ENCODE measurements at regions not wholly inside any gene's neighbourhood (a gene's known extent, or its start where the extent isn't known, plus 50 kb on each side); places are given as distances from the start of the nearest gene placed in this dataset.

GRCh38 chr2:145020139-145020538 lies 500.2 kb upstream of the ZEB2 start:
- no peak for DNase-seq
- Histone ChIP-seq H3K27ac (ENCODE audit: low read length) (no peak overlapping the region), H3K9me3 (replicated peaks; ENCODE audit: control insufficient read depth, low read depth, low read length) (no peaks in the 10 kb centered on the region), H3K36me3 (ENCODE audit: control insufficient read depth, insufficient read depth, low read length) (no peaks in the 10 kb centered on the region), H3K4me3 (ENCODE audit: low read length) (no peak overlapping the region), H3K4me1 (ENCODE audit: control insufficient read depth, insufficient read depth, low read length) (no peaks in the 10 kb centered on the region), H3K27me3 (ENCODE audit: control insufficient read depth, insufficient read depth, low read length) (no peaks in the 10 kb centered on the region)
- no CpG with 5 or more reads among the region's 2 CpGs for WGBS (ENCODE audit: insufficient coverage)

- no peaks in the 10 kb centered on the region for H3K27me3 ChIP-seq (ENCODE audit: control insufficient read depth, insufficient read depth, low read length)
- 29% methylated on average over 1 of the region's 5 CpGs for WGBS (ENCODE audit: insufficient coverage)
- no peaks in the 10 kb centered on the region for H3K4me1 ChIP-seq (ENCODE audit: control insufficient read depth, insufficient read depth, low read length)
- no peaks in the 10 kb centered on the region for H3K36me3 ChIP-seq (ENCODE audit: control insufficient read depth, insufficient read depth, low read length)
- no peak for DNase-seq
- H3K9me3 ChIP-seq (replicated peaks; ENCODE audit: control insufficient read depth, low read depth, low read length): no peaks in the 10 kb centered on the region
- H3K4me3 ChIP-seq (ENCODE audit: low read length): no peak overlapping the region
- H3K27ac ChIP-seq (ENCODE audit: low read length): no peak overlapping the region
Observed at GRCh38 chr2:145018502-145018901, 498.6 kb upstream of the ZEB2 start.

GRCh38 chr2:145017149-145017548 lies 497.2 kb upstream of the ZEB2 start:
- Histone ChIP-seq H3K27ac (ENCODE audit: low read length) (no peak overlapping the region), H3K4me3 (ENCODE audit: low read length) (no peak overlapping the region), H3K27me3 (ENCODE audit: control insufficient read depth, insufficient read depth, low read length) (no peaks in the 10 kb centered on the region), H3K4me1 (ENCODE audit: control insufficient read depth, insufficient read depth, low read length) (no peaks in the 10 kb centered on the region), H3K36me3 (ENCODE audit: control insufficient read depth, insufficient read depth, low read length) (no peaks in the 10 kb centered on the region), H3K9me3 (replicated peaks; ENCODE audit: control insufficient read depth, low read depth, low read length) (no peaks in the 10 kb centered on the region)
- DNase-seq: no peak
- no CpG with 5 or more reads among the region's 1 CpG for WGBS (ENCODE audit: insufficient coverage)

- no peak for DNase-seq
- Histone ChIP-seq H3K36me3 (ENCODE audit: control insufficient read depth, insufficient read depth, low read length) (no peaks in the 10 kb centered on the region), H3K9me3 (replicated peaks; ENCODE audit: control insufficient read depth, low read depth, low read length) (no peaks in the 10 kb centered on the region), H3K27me3 (ENCODE audit: control insufficient read depth, insufficient read depth, low read length) (no peaks in the 10 kb centered on the region), H3K4me3 (ENCODE audit: low read length) (no peak overlapping the region), H3K27ac (ENCODE audit: low read length) (no peak overlapping the region), H3K4me1 (ENCODE audit: control insufficient read depth, insufficient read depth, low read length) (no peaks in the 10 kb centered on the region)
Observed at GRCh38 chr2:145016711-145017110, 496.8 kb upstream of the ZEB2 start.

- no peak for DNase-seq
- no peaks in the 10 kb centered on the region for H3K9me3 ChIP-seq (replicated peaks; ENCODE audit: control insufficient read depth, low read depth, low read length)
- WGBS (ENCODE audit: insufficient coverage): no CpG with 5 or more reads among the region's 2 CpGs
- no peaks in the 10 kb centered on the region for H3K27me3 ChIP-seq (ENCODE audit: control insufficient read depth, insufficient read depth, low read length)
- H3K27ac ChIP-seq (ENCODE audit: low read length): no peak overlapping the region
- no peak overlapping the region for H3K4me3 ChIP-seq (ENCODE audit: low read length)
- H3K36me3 ChIP-seq (ENCODE audit: control insufficient read depth, insufficient read depth, low read length): no peaks in the 10 kb centered on the region
- H3K4me1 ChIP-seq (ENCODE audit: control insufficient read depth, insufficient read depth, low read length): no peaks in the 10 kb centered on the region
Observed at GRCh38 chr2:145015561-145015960, 495.6 kb upstream of the ZEB2 start.

GRCh38 chr2:145012806-145013205 lies 492.9 kb upstream of the ZEB2 start:
- no peak for DNase-seq
- Histone ChIP-seq H3K27me3 (ENCODE audit: control insufficient read depth, insufficient read depth, low read length) (no peaks in the 10 kb centered on the region), H3K4me1 (ENCODE audit: control insufficient read depth, insufficient read depth, low read length) (no peaks in the 10 kb centered on the region), H3K9me3 (replicated peaks; ENCODE audit: control insufficient read depth, low read depth, low read length) (no peaks in the 10 kb centered on the region), H3K36me3 (ENCODE audit: control insufficient read depth, insufficient read depth, low read length) (no peaks in the 10 kb centered on the region), H3K4me3 (ENCODE audit: low read length) (no peak overlapping the region), H3K27ac (ENCODE audit: low read length) (no peak overlapping the region)
- WGBS (ENCODE audit: insufficient coverage): no CpG with 5 or more reads among the region's 3 CpGs

GRCh38 chr2:145012214-145012670 lies 492.3 kb upstream of the ZEB2 start:
- Histone ChIP-seq H3K4me1 (ENCODE audit: control insufficient read depth, insufficient read depth, low read length) (no peaks in the 10 kb centered on the region), H3K9me3 (replicated peaks; ENCODE audit: control insufficient read depth, low read depth, low read length) (no peaks in the 10 kb centered on the region), H3K36me3 (ENCODE audit: control insufficient read depth, insufficient read depth, low read length) (no peaks in the 10 kb centered on the region), H3K4me3 (ENCODE audit: low read length) (no peak overlapping the region), H3K27me3 (ENCODE audit: control insufficient read depth, insufficient read depth, low read length) (no peaks in the 10 kb centered on the region), H3K27ac (ENCODE audit: low read length) (no peak overlapping the region)
- no CpG with 5 or more reads among the region's 4 CpGs for WGBS (ENCODE audit: insufficient coverage)
- DNase-seq: peak; percentile 43

GRCh38 chr2:145010635-145011034 lies 490.7 kb upstream of the ZEB2 start:
- no peaks in the 10 kb centered on the region for H3K9me3 ChIP-seq (replicated peaks; ENCODE audit: control insufficient read depth, low read depth, low read length)
- DNase-seq: no peak
- H3K27me3 ChIP-seq (ENCODE audit: control insufficient read depth, insufficient read depth, low read length): no peaks in the 10 kb centered on the region
- no peaks in the 10 kb centered on the region for H3K36me3 ChIP-seq (ENCODE audit: control insufficient read depth, insufficient read depth, low read length)
- no peak overlapping the region for H3K27ac ChIP-seq (ENCODE audit: low read length)
- no peaks in the 10 kb centered on the region for H3K4me1 ChIP-seq (ENCODE audit: control insufficient read depth, insufficient read depth, low read length)
- WGBS (ENCODE audit: insufficient coverage): no CpG with 5 or more reads among the region's 2 CpGs
- H3K4me3 ChIP-seq (ENCODE audit: low read length): no peak overlapping the region

GRCh38 chr2:145007960-145008263 lies 488.0 kb upstream of the ZEB2 start:
- Histone ChIP-seq H3K27ac (ENCODE audit: low read length) (no peak overlapping the region), H3K36me3 (ENCODE audit: control insufficient read depth, insufficient read depth, low read length) (no peaks in the 10 kb centered on the region), H3K9me3 (replicated peaks; ENCODE audit: control insufficient read depth, low read depth, low read length) (no peaks in the 10 kb centered on the region), H3K4me3 (ENCODE audit: low read length) (no peak overlapping the region), H3K4me1 (ENCODE audit: control insufficient read depth, insufficient read depth, low read length) (no peaks in the 10 kb centered on the region), H3K27me3 (ENCODE audit: control insufficient read depth, insufficient read depth, low read length) (no peaks in the 10 kb centered on the region)
- DNase-seq: no peak

GRCh38 chr2:145007093-145007959 lies 487.4 kb upstream of the ZEB2 start:
- Histone ChIP-seq H3K9me3 (replicated peaks; ENCODE audit: control insufficient read depth, low read depth, low read length) (no peaks in the 10 kb centered on the region), H3K36me3 (ENCODE audit: control insufficient read depth, insufficient read depth, low read length) (no peaks in the 10 kb centered on the region), H3K4me3 (ENCODE audit: low read length) (no peak overlapping the region), H3K4me1 (ENCODE audit: control insufficient read depth, insufficient read depth, low read length) (no peaks in the 10 kb centered on the region), H3K27me3 (ENCODE audit: control insufficient read depth, insufficient read depth, low read length) (no peaks in the 10 kb centered on the region), H3K27ac (ENCODE audit: low read length) (no peak overlapping the region)
- 87% methylated on average over 8 of the region's 13 CpGs for WGBS (ENCODE audit: insufficient coverage)
- no peak for DNase-seq

GRCh38 chr2:145002624-145003023 lies 482.7 kb upstream of the ZEB2 start:
- Histone ChIP-seq H3K9me3 (replicated peaks; ENCODE audit: control insufficient read depth, low read depth, low read length) (no peaks in the 10 kb centered on the region), H3K4me1 (ENCODE audit: control insufficient read depth, insufficient read depth, low read length) (no peaks in the 10 kb centered on the region), H3K27me3 (ENCODE audit: control insufficient read depth, insufficient read depth, low read length) (no peaks in the 10 kb centered on the region), H3K36me3 (ENCODE audit: control insufficient read depth, insufficient read depth, low read length) (no peaks in the 10 kb centered on the region), H3K27ac (ENCODE audit: low read length) (no peak overlapping the region), H3K4me3 (ENCODE audit: low read length) (no peak overlapping the region)
- WGBS (ENCODE audit: insufficient coverage): 100% methylated on average over 1 of the region's 1 CpG
- DNase-seq: no peak

Measured in muscle of leg (tissue), 3 donors.